HK-2 (cell line): ENCODE measurements at regions not wholly inside any gene's neighbourhood (a gene's known extent, or its start where the extent isn't known, plus 50 kb on each side); places are given as distances from the start of the nearest gene placed in this dataset.

Experiments used
- DNase-seq: peaks from one replicate; pipeline ENCODE4 v3.0.0-alpha.2; 2018; ENCODE audit not compliant: unreplicated experiment

- DNase-seq, result no peak
Measured at GRCh38 chr10:16352146-16352545, 84.7 kb upstream of the PTER start.

GRCh38 chr10:16360001-16360400 is 76.8 kb upstream of the PTER start:
- no peak for DNase-seq

- DNase-seq, result no peak
Measured at GRCh38 chr10:16360425-16360824, 76.4 kb upstream of the PTER start.

- DNase-seq, result no peak
Measured at GRCh38 chr10:16361086-16361485, 75.7 kb upstream of the PTER start.

GRCh38 chr10:16363741-16364140 is 73.1 kb upstream of the PTER start:
- DNase-seq, result no peak

- DNase-seq, result no peak
Measured at GRCh38 chr10:16367621-16368292, 69.1 kb upstream of the PTER start.

GRCh38 chr10:16381083-16381482 is 55.7 kb upstream of the PTER start:
- DNase-seq, result peak; percentile 18

GRCh38 chr10:16384021-16384420 is 52.8 kb upstream of the PTER start:
- no peak for DNase-seq

GRCh38 chr10:16386855-16387254 is 50.0 kb upstream of the PTER start:
- DNase-seq, result no peak
